ENCODE measurements at regions not wholly inside any gene's neighbourhood (a gene's known extent, or its start where the extent isn't known, plus 50 kb on each side); places are given as distances from the start of the nearest gene placed in this dataset.

DNA sequence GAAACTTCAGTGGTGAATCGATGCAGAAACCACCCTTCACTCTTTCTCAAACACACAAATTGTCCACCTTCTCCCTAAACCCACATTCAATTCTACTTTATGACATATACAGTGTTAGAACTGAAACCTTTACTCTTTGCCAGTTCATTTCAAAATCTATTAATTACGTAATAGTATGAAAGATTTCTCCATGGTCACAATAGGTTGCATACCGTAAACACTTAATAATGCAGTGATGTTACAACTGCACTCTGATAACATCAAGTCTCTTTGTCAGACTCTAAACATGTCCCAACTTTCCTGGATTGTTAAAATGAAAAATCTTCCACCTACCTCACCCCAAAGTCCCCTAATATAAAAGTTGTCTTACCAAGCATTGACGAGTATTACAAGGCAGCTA lies 111.8 kb upstream of the PROK2 start:
- TF ChIP-seq, protein P1, sequence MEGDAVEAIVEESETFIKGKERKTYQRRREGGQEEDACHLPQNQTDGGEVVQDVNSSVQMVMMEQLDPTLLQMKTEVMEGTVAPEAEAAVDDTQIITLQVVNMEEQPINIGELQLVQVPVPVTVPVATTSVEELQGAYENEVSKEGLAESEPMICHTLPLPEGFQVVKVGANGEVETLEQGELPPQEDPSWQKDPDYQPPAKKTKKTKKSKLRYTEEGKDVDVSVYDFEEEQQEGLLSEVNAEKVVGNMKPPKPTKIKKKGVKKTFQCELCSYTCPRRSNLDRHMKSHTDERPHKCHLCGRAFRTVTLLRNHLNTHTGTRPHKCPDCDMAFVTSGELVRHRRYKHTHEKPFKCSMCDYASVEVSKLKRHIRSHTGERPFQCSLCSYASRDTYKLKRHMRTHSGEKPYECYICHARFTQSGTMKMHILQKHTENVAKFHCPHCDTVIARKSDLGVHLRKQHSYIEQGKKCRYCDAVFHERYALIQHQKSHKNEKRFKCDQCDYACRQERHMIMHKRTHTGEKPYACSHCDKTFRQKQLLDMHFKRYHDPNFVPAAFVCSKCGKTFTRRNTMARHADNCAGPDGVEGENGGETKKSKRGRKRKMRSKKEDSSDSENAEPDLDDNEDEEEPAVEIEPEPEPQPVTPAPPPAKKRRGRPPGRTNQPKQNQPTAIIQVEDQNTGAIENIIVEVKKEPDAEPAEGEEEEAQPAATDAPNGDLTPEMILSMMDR (conservative IDR thresholded peaks at IDR 0.05; ENCODE audit: low read depth, low read length) = no peak
- no peak for TF ChIP-seq EZH2 (IDR thresholded peaks at IDR 0.05; ENCODE audit: borderline replicate concordance, low read depth, low read length, poor library complexity, severe bottlenecking)
